ENCODE measurements at regions not wholly inside any gene's neighbourhood (a gene's known extent, or its start where the extent isn't known, plus 50 kb on each side); places are given as distances from the start of the nearest gene placed in this dataset.

- TF ChIP-seq, protein P1, sequence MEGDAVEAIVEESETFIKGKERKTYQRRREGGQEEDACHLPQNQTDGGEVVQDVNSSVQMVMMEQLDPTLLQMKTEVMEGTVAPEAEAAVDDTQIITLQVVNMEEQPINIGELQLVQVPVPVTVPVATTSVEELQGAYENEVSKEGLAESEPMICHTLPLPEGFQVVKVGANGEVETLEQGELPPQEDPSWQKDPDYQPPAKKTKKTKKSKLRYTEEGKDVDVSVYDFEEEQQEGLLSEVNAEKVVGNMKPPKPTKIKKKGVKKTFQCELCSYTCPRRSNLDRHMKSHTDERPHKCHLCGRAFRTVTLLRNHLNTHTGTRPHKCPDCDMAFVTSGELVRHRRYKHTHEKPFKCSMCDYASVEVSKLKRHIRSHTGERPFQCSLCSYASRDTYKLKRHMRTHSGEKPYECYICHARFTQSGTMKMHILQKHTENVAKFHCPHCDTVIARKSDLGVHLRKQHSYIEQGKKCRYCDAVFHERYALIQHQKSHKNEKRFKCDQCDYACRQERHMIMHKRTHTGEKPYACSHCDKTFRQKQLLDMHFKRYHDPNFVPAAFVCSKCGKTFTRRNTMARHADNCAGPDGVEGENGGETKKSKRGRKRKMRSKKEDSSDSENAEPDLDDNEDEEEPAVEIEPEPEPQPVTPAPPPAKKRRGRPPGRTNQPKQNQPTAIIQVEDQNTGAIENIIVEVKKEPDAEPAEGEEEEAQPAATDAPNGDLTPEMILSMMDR (IDR thresholded peaks at IDR 0.05; ENCODE audit: low read depth, low read length, poor library complexity, severe bottlenecking): no peak
- TF ChIP-seq EZH2phosphoT487 (IDR thresholded peaks at IDR 0.05; ENCODE audit: borderline replicate concordance, low read length): no peak
Observed at GRCh38 chr6:19536838-19537237, 300.3 kb upstream of the ID4 start.
